HG02678 (cell line): ENCODE measurements at regions not wholly inside any gene's neighbourhood (a gene's known extent, or its start where the extent isn't known, plus 50 kb on each side); places are given as distances from the start of the nearest gene placed in this dataset.
"Not testable (repeated sequence)": the region's sequence is repeated elsewhere in the genome, so short reads cannot be mapped to it uniquely, and the experiment has no call there.

Source experiments
- ATAC-seq: cut with Tn5 transposase; IDR thresholded peaks from one replicate; pipeline ENCODE4 v1.9.1; 2021; ENCODE audit warnings: mild to moderate bottlenecking, moderate library complexity; ENCODE audit not compliant: unreplicated experiment

DNA sequence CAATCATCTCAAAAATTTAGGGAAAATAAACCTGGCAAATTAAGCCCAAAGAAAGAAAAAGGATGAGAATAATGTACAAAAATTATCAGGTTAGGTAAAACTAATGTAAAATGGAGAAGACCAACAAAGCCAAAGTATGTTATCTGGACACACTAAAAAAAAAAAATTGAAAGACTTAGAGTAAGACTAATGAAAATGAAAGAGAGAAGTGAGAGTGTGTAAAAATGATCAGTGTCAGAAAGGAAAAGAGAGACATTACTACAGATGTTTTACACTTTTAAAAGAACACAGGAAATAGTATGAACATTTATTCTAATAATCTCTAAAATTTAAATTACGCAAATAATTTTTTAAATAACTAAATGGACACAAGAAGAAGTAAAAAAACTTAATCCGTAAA, 573.3 kb upstream of the NR2F2 start:
- no peak for ATAC-seq

DNA sequence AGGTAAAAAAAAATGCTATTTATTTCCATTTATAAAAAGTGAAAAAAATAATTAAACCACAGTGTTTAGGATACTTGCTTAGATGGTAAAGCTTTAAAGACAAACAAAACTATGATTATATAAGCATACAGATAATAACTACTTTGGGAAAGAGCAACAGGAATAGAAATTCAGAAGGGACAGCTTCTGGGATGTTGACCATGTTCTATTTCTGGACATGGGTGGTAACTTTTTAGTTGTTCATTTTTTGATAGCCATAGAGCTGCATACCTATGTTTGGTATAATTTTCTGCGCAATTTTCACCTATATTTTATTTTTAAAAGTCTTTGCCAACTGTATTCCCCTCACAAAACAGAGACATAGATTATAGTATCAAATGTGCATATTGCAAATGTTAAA, 572.0 kb upstream of the NR2F2 start:
- no peak for ATAC-seq

DNA sequence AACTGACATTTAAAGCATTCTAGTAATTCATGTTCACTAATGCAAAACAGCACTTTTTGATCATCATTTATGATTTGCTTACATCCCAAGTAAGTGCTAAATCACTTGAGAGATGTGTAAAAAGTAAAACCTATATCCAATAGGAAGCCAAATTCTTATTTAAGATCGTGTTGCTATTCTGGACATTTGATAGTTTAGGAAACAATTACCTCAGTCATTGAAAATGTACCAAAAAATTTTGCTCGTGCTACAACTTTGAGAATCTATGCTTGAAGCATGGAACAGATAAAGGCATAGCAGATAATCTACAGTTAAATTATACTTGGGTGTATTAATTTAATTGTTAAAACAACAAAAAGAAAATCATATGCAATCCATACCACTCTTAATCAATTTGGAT, 571.6 kb upstream of the NR2F2 start:
- ATAC-seq = no peak

DNA sequence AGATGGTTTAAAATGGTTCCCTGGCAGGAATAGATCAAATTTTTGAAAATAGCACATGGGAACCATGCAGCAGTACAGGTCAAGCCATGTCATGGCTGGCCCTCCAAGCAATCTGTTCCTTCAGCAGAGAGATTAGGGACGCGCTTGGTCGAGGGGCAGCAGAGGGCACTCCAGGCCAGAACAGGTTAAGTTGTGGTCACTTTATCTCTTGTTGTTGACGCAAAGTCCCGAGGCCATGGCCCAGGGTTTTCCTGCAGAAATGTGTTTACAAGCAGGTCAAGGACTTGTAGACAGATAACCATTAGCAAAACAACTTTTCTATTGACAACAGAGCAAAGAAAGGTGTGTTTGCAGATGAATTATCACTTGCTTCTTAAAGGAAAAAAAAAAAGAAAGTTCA, 570.0 kb upstream of the NR2F2 start:
- no peak for ATAC-seq

DNA sequence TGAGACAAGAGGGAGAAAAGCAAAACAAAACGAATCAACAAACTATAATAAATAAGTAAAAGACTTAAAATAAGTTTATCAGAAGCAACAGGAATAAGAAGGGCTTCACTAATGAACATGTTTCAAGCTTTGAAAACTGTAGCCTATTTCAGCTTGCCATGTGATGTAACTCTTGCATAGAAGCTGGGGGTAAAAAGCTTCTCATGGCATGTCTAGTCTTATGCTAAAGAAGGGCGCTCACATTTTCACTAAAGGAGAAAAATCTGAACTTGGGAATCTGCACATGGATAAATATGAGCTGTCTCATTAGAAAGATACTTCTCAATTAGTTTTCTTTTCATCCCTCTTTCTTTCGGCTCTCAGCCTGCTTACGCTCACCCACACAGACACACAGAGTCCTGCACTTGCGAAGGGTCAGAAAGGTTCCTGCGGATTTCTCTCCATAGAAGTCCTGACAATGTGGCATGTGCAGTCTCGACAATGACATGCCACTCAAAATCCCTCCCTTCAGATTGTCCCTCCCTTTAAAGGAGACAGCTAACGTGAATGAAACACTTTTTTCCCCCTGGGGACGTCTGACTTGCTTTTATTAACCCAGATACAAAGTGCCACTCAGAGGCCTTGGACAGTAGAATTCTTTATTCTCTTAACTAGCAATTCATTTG, 568.9 kb upstream of the NR2F2 start:
- ATAC-seq = no peak

DNA sequence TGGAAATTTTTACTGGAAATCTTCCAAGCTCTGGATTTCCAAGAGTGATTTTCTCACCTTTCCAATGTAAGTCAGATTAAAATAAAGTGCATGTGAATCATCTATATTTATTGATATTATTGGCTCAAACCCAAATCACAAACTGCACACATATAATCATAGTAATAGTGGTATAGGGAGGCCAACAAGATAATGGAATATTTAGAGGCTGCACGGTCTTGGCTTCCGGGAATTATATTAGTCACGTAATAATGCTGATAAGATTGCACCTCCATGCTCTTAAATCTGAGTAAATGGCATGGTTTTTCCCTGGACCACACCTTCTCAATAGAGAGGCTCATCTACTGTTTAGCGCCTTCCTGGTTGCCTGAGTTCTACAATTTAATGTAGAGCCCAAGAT, 567.1 kb upstream of the NR2F2 start:
- no peak for ATAC-seq

DNA sequence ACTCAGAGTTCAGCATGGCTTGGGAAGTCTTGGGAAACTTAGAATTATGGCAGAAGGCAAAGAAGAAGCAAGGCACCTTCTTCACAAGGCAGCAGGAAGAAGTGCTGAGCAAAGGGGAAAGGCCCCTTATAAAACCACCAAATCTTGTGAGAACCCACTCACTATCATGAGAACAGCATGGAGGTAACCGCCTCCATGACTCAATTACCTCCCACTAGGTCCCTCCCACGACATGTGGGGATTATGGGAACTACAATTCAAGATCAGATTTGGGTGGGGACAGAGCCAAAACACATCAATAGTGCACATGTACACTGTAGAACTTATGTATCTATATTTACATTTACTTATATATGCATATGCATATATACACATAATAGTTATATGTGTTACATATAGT, 565.3 kb upstream of the NR2F2 start:
- no peak for ATAC-seq

DNA sequence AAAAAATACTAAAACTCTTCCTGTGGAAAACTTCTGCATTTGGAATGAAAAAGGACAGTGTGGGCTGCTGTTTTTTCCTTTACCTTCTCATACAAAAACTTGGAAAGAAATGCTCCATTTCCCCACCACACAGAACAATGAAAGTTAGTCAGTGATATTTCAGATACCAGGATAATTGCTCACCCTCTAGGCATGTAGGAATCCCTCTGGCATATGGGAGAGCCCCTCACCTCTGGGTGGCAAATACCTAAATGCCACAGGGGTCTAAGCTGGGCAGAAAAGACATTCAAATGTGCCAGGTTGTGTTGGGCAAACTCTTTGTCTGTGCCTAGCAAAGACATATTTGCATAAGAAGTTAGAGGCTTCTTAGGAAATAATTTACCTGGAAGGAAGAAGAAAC, 560.3 kb upstream of the NR2F2 start:
- no peak for ATAC-seq

DNA sequence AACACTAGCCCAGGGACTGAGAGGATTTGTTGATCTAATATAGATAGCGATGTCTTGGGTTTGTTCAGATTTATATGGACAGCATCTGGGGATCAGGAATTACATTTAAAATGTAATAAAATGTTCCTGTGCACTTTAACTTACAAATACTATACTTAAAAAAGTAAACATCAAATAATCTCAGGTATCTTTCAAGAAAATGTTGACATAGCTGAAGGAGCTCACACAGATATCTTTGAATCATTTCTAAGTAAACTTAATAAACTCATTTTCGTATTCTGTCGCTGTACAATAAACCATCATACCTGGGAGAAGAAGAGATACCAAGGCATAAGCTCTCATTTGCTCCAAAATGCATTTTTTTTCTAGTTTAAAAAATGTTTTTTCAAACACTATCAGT, 557.5 kb upstream of the NR2F2 start:
- ATAC-seq = no peak

DNA sequence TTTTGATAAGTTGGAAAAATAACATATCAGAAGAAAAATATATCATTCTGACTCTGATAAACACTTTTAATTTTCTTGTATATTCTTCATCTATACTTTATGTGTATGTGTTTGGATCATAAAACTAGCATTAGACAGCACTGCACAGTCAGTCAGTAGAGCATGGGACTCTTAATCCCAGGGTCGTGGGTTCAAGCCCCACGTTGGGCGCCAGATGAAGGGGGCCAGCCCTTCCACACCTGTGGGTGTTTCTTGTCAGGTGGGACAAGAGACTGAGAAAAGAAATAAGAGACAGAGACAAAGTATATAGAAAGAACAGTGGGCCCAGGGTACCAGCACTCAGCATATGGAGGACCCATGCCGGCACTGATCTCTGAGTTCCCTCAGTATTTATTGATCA, 546.0 kb upstream of the NR2F2 start:
- ATAC-seq = no peak

DNA sequence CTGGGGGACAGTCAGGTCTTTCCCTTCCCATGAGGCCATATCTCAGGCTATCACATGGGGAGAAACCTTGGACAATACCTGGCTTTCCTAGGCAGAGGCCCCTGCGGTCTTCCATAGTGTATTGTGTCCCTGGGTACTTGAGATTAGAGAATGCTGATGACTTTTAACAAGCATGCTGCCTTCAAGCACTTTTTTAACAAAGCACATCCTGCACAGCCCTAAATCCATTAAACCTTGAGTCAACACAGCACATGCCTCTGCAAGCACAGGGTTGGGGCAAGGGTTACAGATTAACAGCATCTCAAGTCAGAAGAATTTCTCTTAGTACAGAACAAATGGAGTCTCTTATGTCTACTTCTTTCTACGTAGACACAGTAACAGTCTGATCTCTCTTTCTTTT, 545.2 kb upstream of the NR2F2 start:
- ATAC-seq = not testable (repeated sequence)

DNA sequence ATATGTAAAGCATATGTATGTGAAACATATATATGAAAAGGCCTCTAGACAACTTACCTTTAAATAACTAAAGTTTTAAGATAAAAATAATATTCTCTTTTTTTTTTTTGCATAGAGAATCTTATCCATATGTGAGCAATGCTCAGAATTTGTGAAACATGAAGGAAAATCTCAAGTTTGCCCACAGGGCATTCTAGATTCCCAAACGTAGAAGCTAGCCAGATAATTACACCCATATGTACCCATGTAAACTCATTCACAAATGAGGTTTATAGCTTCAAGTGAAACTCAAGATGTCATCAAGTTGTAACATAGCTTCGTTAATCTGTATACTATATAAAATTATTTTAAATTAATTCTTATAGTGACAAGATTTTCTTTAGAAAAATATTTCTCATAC, 537.3 kb upstream of the NR2F2 start:
- no peak for ATAC-seq

DNA sequence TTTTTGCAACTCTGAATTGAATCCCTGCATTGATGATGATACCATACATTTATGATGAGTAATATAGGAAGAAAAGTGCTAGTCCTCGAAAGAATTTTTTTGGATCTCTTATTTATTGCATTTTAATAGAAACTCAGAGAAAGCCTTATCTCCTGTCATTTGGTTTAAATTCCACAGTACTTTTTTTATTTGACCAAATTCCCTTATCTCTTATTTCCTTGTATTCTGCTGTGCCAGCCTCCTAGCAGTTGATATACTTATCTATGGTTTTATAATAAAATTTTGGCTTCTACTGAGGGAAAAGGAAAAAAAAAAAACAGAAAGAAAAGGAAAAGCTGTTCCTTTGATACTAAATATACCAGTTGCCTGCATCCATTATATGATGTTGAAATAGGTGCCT, 535.1 kb upstream of the NR2F2 start:
- ATAC-seq = no peak

DNA sequence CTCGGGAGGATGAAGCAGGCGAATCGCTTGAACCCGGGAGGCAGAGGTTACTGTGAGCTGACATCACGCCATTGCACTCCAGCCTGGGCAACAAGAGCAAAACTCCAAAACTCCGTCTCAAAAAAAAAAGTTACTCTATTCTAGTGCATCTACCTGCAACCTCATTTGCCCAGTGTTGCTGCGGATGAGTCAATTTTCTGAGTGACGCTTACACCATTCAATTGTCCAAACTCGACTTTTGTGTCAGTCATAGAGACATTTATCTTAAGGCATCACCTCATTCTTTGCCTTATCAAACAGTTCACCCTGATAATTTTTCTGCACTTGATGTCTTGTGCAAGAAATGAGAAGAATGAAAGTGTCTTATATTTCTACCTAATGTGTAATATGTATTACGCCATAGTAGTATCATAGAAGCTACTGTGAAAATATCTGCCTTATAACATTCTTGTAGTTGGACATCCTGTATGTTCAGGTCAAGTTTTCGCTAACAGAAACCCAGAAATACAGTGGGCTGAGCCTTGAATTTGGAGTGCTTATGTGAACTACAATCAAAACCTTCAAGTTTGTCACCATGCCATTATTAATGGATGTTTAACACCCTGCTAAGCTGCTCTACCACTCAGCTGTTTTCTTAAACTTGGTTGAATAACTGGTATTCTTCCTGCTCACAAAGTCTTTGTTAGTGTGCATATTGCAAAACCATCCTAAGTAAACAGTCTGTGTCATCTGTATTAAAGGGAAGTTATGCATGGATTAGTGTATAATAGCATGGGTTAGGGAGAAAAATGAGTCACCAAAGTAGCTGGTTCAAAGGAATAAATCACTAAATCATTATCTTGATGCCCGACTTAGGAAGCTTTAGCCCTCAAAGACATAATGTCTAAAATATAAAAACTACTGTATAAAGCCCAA, 531.0 kb upstream of the NR2F2 start:
- ATAC-seq = no peak

DNA sequence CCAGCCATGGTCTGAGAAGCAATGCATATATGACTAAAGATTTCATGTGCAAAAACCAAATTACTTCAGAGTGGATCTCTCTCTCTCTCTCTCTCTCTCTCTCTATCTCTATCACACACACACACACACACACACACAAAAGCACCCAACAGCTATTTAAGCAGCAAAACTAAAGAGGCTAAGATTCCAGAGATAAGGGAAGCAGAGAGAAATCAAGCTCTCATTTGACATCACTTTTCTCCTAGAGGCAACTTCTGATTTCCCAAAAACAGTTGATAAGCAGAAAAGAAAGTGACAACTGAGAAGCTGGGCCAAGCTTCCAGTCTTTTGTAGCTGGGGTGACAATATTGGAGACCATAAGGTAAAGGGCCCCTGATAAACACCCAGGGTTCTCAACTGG, 526.0 kb upstream of the NR2F2 start:
- ATAC-seq = no peak

DNA sequence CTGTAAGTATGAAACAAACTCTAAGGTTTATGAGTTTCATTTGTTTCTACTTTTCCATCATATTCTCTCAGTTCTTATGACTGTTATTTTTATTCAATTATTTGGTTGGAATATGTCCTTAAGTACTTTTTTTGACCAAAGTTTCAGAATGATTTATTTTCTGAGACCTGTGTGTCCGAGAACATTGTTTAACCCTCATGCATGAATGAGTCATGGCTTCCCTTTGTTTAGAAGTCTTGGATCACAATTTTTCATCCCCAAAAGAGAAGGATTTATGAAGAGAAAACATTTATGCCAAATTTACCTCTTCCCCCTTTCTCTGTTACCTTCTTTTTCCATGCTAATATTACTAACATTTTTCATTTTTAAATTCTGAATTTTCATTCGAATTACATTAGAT, 518.0 kb upstream of the NR2F2 start:
- no peak for ATAC-seq

DNA sequence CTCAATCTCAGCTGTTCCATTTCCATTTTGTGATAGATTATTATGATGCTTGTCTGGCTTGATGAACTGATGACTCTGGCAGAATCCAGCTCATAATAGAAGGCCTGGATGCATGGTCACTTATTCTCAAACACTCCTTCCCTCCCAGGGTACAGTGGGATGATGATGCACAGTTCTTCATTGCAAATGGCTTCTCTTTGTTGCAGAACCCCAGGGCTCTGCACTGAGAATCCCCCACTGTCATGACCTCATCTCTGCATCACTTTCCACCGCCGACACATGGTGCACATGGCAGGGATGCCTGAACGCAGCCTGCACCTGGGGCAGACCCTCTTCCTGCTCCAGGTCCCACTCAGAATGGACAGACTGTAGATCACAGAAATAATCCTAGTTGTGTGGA, 515.6 kb upstream of the NR2F2 start:
- no peak for ATAC-seq

DNA sequence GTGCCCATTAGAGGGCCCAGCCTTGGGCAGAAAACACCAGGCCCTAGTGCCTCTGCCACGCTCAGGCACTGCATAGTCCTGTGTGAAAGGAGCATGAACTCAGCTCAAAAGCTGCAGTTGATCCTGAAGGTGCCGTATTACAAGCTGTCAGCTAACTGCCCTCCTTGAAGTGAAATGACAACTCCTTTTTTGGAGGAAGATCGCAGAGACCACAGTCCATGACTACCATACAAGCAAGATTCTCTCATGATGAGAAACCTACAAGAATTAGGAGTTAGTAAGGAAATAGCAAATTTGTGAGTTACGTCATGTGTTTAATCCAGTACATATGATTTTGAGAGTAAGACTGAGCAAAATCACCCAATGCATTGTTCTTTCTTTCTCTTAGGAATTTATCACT, 513.9 kb upstream of the NR2F2 start:
- ATAC-seq = no peak

DNA sequence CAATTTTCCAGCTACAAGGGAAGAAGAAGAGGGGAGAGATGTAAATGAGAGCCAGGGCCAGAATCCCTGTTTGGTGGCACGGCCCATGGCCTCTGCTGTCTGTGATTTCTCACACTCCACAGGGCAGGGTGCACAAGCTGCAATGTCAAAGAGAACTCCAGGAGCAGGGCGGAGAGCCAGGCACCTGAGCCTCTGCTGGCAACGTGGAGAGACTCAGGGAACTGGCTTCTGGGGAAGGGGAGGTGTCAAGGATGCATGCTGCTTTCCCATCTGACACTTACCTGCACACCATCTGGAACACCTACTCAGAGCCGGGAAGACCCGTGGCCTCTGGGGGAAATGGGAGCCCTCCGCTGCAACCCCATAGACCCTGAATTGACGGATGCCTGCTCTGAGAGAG, 507.5 kb upstream of the NR2F2 start:
- no peak for ATAC-seq

DNA sequence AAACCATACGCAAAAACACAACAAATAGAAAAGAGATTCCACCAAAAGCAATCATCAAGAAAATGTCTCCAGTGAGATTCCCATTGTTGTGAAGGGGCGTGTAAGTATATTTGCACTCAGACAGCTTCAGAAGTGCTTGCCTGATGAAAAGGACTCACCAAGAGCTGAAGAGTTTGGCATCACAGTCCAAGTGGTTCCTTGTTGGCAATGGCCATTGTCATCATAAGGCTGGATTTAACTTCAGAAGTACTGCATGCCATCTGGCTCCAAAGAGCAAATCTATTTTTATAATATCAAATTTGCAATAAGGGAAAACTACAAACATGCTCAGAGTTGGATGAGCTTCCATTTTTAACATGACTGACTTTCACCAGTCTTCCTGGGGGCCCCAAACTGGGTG, 505.3 kb upstream of the NR2F2 start:
- ATAC-seq = no peak

DNA sequence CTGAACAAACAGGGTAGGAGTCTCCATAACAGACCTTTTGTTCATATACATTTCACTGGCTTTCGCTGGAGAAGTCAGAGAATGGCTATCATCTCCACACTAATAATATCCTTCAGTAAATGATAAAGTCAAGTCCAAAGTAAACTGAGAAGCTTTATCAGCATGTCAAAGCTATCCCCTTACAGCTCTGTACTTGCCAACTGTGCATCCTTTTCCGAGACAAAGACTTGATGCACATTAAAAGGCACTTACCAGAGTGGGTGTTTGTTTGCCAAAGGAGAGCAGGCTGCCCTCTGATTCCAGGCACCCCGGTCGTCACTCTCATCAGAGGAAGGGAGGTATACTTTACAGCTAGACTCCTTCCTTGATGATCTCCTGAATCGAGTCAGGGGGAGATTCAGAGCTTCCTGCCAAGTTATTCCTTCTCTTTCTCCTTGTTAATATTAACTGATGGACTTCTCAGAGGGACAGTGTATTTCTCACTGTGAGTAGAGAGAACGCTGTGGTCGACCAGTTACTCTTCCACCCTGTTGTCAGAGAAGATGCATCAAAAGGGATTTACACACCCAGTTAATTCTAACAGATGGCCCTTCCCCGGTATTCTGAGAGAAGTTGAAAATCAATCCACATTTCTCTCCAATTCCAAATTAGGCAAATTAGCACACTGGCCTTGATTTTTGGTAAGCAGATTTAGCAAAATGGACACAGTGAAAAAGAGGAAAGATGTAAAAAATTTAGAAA, 504.7 kb upstream of the NR2F2 start:
- ATAC-seq = no peak
